ENCODE measurements at regions not wholly inside any gene's neighbourhood (a gene's known extent, or its start where the extent isn't known, plus 50 kb on each side); places are given as distances from the start of the nearest gene placed in this dataset.
A peak's percentile ranks its signal among the peaks of the same experiment; 100 is the strongest.

DNA sequence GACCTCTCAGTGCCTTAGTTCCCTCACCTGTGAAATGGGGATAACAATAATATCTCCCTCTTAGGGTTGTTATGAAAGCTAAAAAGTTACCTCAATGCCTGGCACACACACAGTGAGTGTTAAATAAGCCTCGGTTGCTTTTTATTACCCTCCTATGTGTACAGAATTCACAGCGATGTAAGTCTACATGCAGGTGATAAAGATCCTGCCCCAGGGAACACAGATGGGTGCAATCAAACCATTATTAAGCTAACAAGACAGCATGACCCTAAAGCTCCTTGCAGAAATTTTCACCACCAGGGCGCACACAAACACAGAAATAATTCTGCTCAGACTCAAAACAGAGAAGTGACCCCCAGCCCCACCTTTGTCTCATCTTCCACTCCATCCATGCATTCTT is 261.9 kb downstream of the SNX10 start:
- Histone ChIP-seq H2AFZ (ENCODE audit: low read depth, low read length) (no peak overlapping the region), H3K4me2 (ENCODE audit: low read length) (no peak overlapping the region)
- TF ChIP-seq RAD21 (conservative IDR thresholded peaks at IDR 0.05) (no peak), TAF1 (IDR thresholded peaks at IDR 0.05; ENCODE audit: low read depth) (no peak), MXI1 (conservative IDR thresholded peaks at IDR 0.05; ENCODE audit: poor library complexity, severe bottlenecking) (no peak), EZH2 (IDR thresholded peaks at IDR 0.05; ENCODE audit: borderline replicate concordance, insufficient read depth, low read length, poor library complexity, severe bottlenecking) (no peak), EP300 (conservative IDR thresholded peaks at IDR 0.05; ENCODE audit: poor library complexity, severe bottlenecking) (no peak), SMC3 (conservative IDR thresholded peaks at IDR 0.05; ENCODE audit: poor library complexity) (no peak), POLR2AphosphoS5 (IDR thresholded peaks at IDR 0.05) (no peak)
- TF ChIP-seq, protein P1, sequence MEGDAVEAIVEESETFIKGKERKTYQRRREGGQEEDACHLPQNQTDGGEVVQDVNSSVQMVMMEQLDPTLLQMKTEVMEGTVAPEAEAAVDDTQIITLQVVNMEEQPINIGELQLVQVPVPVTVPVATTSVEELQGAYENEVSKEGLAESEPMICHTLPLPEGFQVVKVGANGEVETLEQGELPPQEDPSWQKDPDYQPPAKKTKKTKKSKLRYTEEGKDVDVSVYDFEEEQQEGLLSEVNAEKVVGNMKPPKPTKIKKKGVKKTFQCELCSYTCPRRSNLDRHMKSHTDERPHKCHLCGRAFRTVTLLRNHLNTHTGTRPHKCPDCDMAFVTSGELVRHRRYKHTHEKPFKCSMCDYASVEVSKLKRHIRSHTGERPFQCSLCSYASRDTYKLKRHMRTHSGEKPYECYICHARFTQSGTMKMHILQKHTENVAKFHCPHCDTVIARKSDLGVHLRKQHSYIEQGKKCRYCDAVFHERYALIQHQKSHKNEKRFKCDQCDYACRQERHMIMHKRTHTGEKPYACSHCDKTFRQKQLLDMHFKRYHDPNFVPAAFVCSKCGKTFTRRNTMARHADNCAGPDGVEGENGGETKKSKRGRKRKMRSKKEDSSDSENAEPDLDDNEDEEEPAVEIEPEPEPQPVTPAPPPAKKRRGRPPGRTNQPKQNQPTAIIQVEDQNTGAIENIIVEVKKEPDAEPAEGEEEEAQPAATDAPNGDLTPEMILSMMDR (IDR thresholded peaks at IDR 0.05; ENCODE audit: poor library complexity, severe bottlenecking) = no peak
- TF ChIP-seq, protein P2, sequence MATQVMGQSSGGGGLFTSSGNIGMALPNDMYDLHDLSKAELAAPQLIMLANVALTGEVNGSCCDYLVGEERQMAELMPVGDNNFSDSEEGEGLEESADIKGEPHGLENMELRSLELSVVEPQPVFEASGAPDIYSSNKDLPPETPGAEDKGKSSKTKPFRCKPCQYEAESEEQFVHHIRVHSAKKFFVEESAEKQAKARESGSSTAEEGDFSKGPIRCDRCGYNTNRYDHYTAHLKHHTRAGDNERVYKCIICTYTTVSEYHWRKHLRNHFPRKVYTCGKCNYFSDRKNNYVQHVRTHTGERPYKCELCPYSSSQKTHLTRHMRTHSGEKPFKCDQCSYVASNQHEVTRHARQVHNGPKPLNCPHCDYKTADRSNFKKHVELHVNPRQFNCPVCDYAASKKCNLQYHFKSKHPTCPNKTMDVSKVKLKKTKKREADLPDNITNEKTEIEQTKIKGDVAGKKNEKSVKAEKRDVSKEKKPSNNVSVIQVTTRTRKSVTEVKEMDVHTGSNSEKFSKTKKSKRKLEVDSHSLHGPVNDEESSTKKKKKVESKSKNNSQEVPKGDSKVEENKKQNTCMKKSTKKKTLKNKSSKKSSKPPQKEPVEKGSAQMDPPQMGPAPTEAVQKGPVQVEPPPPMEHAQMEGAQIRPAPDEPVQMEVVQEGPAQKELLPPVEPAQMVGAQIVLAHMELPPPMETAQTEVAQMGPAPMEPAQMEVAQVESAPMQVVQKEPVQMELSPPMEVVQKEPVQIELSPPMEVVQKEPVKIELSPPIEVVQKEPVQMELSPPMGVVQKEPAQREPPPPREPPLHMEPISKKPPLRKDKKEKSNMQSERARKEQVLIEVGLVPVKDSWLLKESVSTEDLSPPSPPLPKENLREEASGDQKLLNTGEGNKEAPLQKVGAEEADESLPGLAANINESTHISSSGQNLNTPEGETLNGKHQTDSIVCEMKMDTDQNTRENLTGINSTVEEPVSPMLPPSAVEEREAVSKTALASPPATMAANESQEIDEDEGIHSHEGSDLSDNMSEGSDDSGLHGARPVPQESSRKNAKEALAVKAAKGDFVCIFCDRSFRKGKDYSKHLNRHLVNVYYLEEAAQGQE (IDR thresholded peaks at IDR 0.05; ENCODE audit: borderline replicate concordance) = no peak

DNA sequence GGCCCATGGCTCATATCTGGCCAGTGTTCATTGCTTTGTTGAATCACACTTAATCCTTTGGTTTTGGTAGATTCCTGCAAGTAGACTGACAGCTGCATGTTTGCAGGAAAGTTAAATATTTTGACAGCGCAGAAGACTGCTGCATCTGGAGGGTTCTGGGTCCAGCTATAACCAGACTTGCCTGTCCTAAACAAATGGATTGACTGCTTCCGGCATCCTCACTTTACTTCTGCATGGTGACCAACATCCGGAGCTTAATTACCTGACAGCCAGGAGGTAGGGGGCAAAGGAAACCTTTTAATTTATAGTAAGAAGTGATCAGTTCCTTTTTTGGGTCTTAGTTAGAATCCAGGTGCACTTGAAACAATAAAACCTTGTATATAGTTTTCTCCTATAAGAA is 263.3 kb downstream of the SNX10 start:
- H3K79me2 ChIP-seq (replicated peaks; ENCODE audit: insufficient read depth, low read length) = no peaks in the 10 kb centered on the region
- H4K20me1 ChIP-seq (ENCODE audit: insufficient read depth) = no peaks in the 10 kb centered on the region
- H3K4me2 ChIP-seq (ENCODE audit: low read length) = no peak overlapping the region
- no peaks in the 10 kb centered on the region for H3F3A ChIP-seq (ENCODE audit: insufficient read depth, low read length, poor library complexity, severe bottlenecking)
- H3K9ac ChIP-seq (ENCODE audit: low read length) = peak overlapping the region; percentile 17
- H2AFZ ChIP-seq (ENCODE audit: low read depth, low read length) = no peak overlapping the region
- H3K27me3 ChIP-seq (ENCODE audit: insufficient read depth, low read depth, low read length) = no peaks in the 10 kb centered on the region
- H3K9me3 ChIP-seq (ENCODE audit: low read length) = no peaks in the 10 kb centered on the region
- H3K36me3 ChIP-seq (ENCODE audit: insufficient read depth, low read length) = no peaks in the 10 kb centered on the region
- H3K9me2 ChIP-seq (ENCODE audit: insufficient read depth, low read length) = no peaks in the 10 kb centered on the region
- no peak for TF ChIP-seq EZH2 (IDR thresholded peaks at IDR 0.05; ENCODE audit: borderline replicate concordance, insufficient read depth, low read length, poor library complexity, severe bottlenecking)
- no peak for TF ChIP-seq RAD21 (conservative IDR thresholded peaks at IDR 0.05)
- TF ChIP-seq, protein P1 (IDR thresholded peaks at IDR 0.05; ENCODE audit: poor library complexity, severe bottlenecking) = no peak
- TF ChIP-seq POLR2AphosphoS5 (IDR thresholded peaks at IDR 0.05) = peak; percentile 30
- no peak overlapping the region for H3K4me3 ChIP-seq (ENCODE audit: low read length)
- peak overlapping the region; percentile 84 for H3K27ac ChIP-seq (ENCODE audit: low read length)

More for the DNA sequence above, 261.9 kb downstream of the SNX10 start:
- Histone ChIP-seq H3K9me3 (ENCODE audit: low read length) (no peaks in the 10 kb centered on the region), H3K9ac (ENCODE audit: low read length) (no peak overlapping the region), H3K9me2 (ENCODE audit: insufficient read depth, low read length) (no peaks in the 10 kb centered on the region), H3K79me2 (replicated peaks; ENCODE audit: insufficient read depth, low read length) (no peaks in the 10 kb centered on the region), H4K20me1 (ENCODE audit: insufficient read depth) (no peaks in the 10 kb centered on the region), H3K27me3 (ENCODE audit: insufficient read depth, low read depth, low read length) (no peaks in the 10 kb centered on the region), H3K4me3 (ENCODE audit: low read length) (no peak overlapping the region), H3K27ac (ENCODE audit: low read length) (no peak overlapping the region), H3K36me3 (ENCODE audit: insufficient read depth, low read length) (no peaks in the 10 kb centered on the region), H3F3A (ENCODE audit: insufficient read depth, low read length, poor library complexity, severe bottlenecking) (no peaks in the 10 kb centered on the region)

Measured in neural cell (in vitro differentiated cells).